Kidney capillary endothelial cell (primary cell): ENCODE measurements at regions not wholly inside any gene's neighbourhood (a gene's known extent, or its start where the extent isn't known, plus 50 kb on each side); places are given as distances from the start of the nearest gene placed in this dataset.
A peak's percentile ranks its signal among the peaks of the same experiment; 100 is the strongest.

ENCODE experiments used
- DNase-seq: peaks from one replicate; pipeline ENCODE4 v3.0.0-alpha.2; 2018; ENCODE audit warnings: low spot score

GRCh38 chr10:106183041-106183440, 981.5 kb downstream of the SORCS1 start:
- no peak for DNase-seq

- DNase-seq: no peak
These were observed 982.0 kb downstream of the SORCS1 start for GRCh38 chr10:106182542-106182941.

- no peak for DNase-seq
These were observed 983.0 kb downstream of the SORCS1 start for GRCh38 chr10:106181501-106181900.

- no peak for DNase-seq
These were observed 985.1 kb downstream of the SORCS1 start for GRCh38 chr10:106179430-106179829.

GRCh38 chr10:106175760-106176377, 988.6 kb downstream of the SORCS1 start:
- peak; percentile 10 for DNase-seq

- no peak for DNase-seq
These were observed 990.7 kb downstream of the SORCS1 start for GRCh38 chr10:106173838-106174237.

GRCh38 chr10:106169241-106169640, 995.3 kb downstream of the SORCS1 start:
- DNase-seq: no peak

- DNase-seq: no peak
These were observed 996.6 kb downstream of the SORCS1 start for GRCh38 chr10:106167946-106168345.

- no peak for DNase-seq
These were observed 1006.3 kb downstream of the SORCS1 start for GRCh38 chr10:106158241-106158640.

- DNase-seq: no peak
These were observed 1017.5 kb downstream of the SORCS1 start for GRCh38 chr10:106147021-106147420.

- DNase-seq: no peak
These were observed 1024.6 kb downstream of the SORCS1 start for GRCh38 chr10:106139915-106140314.

- no peak for DNase-seq
These were observed 1028.3 kb downstream of the SORCS1 start for GRCh38 chr10:106136175-106136574.

GRCh38 chr10:106134326-106135000, 1030.0 kb downstream of the SORCS1 start:
- no peak for DNase-seq

- no peak for DNase-seq
These were observed 1031.1 kb downstream of the SORCS1 start for GRCh38 chr10:106133451-106133850.

GRCh38 chr10:106132956-106133355, 1031.5 kb downstream of the SORCS1 start:
- no peak for DNase-seq

GRCh38 chr10:106114656-106115186, 1049.8 kb downstream of the SORCS1 start:
- no peak for DNase-seq

- DNase-seq: no peak
These were observed 1053.3 kb downstream of the SORCS1 start for GRCh38 chr10:106111246-106111645.

GRCh38 chr10:106107706-106108105, 1056.8 kb downstream of the SORCS1 start:
- no peak for DNase-seq

- no peak for DNase-seq
These were observed 1058.4 kb downstream of the SORCS1 start for GRCh38 chr10:106106114-106106513.

- DNase-seq: no peak
These were observed 1074.7 kb downstream of the SORCS1 start for GRCh38 chr10:106089855-106090254.

GRCh38 chr10:106086391-106086790, 1078.1 kb downstream of the SORCS1 start:
- DNase-seq: no peak

- DNase-seq: no peak
These were observed 1080.9 kb downstream of the SORCS1 start for GRCh38 chr10:106083572-106083971.

- DNase-seq: no peak
These were observed 1081.6 kb downstream of the SORCS1 start for GRCh38 chr10:106082865-106083264.
